Fibroblast of skin of abdomen (primary cell): ENCODE measurements at regions not wholly inside any gene's neighbourhood (a gene's known extent, or its start where the extent isn't known, plus 50 kb on each side); places are given as distances from the start of the nearest gene placed in this dataset.

Experiments
- DNase-seq: peaks from one replicate; pipeline ENCODE4 v3.0.0-alpha.2; 2013

GRCh38 chr7:10034843-10035556 is 938.7 kb upstream of the PHF14 start:
- DNase-seq: no peak

- DNase-seq: no peak
Measured at GRCh38 chr7:10036693-10037092, 937.0 kb upstream of the PHF14 start.

- no peak for DNase-seq
Measured at GRCh38 chr7:10038351-10038750, 935.3 kb upstream of the PHF14 start.

DNA sequence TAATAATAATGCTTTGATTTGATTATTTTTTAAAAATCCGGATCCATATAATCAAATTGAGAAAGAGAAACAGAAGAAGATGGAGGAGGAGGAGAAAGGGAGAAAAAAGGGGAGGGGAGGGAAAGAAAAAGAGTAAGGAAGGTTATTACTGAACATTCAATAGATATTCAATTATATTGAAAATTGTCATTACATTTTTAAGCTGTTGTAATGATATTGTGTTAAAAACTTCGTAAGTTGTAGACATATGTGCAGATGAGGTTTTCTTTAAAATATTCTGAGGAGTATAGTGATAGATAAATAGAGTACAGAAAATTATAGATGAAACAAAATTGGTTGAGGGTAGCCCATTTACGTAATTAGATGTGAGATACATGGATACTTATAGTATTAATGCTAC is 933.0 kb upstream of the PHF14 start:
- no peak for DNase-seq

GRCh38 chr7:10070899-10071298 is 902.8 kb upstream of the PHF14 start:
- no peak for DNase-seq

DNA sequence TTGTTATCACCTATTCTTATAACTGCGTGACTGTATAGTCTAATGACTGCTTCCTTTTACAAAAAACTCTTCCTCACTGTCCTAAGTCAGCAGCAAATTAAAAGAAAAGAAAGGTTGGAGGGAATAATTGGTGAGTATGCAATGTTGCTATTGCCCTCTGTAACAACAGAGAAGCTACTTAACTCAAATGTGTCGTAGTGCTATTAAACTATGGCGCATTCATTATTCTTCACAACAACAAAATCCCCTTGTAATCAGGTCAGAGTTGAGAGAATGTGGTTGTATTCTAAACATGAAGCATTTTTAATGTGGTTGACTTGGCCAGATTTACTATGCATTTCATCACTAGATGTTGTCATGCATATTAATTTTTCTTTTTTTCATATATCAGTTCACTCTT is 897.8 kb upstream of the PHF14 start:
- DNase-seq: no peak

- no peak for DNase-seq
Measured at GRCh38 chr7:10076660-10077300, 896.9 kb upstream of the PHF14 start.

- no peak for DNase-seq
Measured at GRCh38 chr7:10079572-10079971, 894.1 kb upstream of the PHF14 start.

DNA sequence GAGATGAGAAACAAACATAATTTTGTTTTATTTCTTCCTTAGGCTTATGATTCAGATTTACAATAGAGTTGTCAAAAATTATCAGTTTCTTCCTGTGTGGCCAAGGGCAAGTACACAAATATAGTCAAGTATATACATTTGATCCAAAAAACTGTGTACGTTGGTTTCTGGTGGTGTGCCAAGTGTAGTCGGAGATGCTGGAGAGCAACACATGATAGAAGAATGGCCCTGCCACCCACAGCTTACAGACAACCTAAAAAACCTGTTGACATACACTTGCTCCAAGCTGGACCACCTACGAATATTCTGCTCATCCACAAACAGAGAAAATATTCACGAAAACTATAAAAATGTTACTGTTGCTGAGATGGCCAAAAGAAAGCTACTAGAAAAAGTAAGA is 890.8 kb upstream of the PHF14 start:
- DNase-seq: no peak

DNA sequence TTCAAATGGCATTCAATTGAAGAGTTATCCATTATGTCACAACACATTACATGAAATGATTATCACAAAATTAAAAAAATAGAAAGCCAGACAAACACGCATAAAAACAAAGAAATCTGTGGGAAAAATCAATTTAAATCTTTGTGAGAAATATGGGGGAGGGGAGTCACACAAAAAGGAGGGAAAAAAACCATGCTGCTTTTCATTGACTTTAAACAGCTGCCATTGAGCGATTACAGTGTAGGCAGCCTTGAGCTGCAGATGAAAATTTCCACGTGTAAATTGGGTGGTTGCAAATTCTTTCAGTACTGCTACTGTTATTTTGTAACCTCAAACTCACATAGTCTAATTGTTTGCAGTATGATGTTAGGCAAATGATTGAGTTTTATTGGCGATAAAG is 889.9 kb upstream of the PHF14 start:
- DNase-seq: no peak

DNA sequence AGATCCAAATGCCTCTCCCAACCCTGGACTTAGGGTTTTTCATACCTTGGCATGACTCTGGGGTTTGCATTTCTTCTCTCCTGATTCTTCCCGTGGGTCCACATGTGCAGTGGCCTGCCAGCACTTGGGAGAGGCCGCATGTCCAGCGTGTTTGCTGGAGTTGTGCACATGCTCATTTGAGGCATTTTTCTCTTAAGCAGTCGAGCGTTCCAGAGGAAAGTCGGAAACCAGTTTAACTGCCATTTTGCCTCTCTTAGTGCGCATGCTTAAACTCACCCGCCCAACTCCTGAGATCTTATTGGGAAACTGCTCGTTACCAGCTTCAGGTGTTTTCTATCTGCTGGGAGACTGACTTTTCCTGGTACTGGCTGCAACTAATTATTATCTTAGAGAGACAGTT is 888.4 kb upstream of the PHF14 start:
- no peak for DNase-seq

DNA sequence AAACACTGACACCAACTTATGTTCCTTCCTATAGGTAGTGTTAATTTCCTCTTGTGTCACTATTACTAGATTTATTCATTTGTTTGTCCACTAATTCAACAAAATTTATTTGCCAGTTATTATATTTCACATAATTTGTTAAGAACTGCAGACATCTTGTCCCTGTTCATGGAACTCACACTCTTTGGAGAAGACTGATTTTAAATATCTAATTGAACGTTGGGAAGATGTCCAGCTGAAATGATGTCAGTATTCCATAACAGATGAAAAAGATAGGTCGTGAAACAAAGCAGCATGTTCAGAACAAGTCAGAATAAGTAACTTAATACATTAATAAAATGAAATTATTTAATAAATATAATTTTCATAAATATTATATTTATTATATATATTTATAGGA is 873.1 kb upstream of the PHF14 start:
- no peak for DNase-seq

- DNase-seq: no peak
Measured at GRCh38 chr7:10101351-10101750, 872.3 kb upstream of the PHF14 start.

- no peak for DNase-seq
Measured at GRCh38 chr7:10104292-10104691, 869.4 kb upstream of the PHF14 start.

GRCh38 chr7:10106609-10107008 is 867.1 kb upstream of the PHF14 start:
- no peak for DNase-seq

- no peak for DNase-seq
Measured at GRCh38 chr7:10116511-10116910, 857.2 kb upstream of the PHF14 start.

DNA sequence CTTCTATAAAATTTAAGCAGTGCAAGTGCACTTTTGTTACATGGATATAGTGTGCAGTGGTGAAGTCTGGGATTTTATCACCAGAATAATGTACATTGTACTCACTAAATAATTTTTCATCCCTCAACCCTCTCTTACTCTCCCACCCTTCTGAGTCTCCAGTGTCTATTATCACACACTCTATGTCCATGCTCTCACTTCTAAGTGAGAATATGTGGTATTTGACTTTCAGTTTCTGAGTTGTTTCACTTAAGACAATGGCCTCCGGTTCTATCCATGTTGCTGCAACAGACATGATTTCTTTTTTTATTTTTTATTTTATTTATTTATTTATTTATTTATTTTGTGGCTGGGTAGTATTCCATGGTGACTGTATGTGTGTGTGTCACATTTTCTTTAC is 855.9 kb upstream of the PHF14 start:
- DNase-seq: no peak

GRCh38 chr7:10120936-10121335 is 852.7 kb upstream of the PHF14 start:
- no peak for DNase-seq

DNA sequence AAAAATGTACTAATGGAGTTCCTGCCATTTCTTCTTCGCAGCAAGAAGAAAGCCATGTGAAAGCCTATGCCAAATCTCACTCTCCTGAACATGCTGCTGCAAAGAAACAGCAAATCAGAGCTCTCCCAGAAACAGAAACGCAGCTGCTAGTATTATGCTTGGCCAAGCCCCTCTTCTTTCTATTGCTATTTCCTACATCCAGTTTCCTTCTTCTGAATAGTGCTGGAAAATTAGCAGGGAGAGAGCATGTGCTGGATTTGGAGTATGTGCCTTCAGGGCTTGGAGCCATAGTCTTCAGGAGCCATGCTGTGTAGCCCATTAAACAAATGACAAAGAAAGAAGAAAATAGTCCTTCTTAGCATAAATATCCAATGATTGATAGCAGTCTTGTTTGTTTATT is 852.0 kb upstream of the PHF14 start:
- no peak for DNase-seq

GRCh38 chr7:10122551-10123100 is 851.0 kb upstream of the PHF14 start:
- no peak for DNase-seq

DNA sequence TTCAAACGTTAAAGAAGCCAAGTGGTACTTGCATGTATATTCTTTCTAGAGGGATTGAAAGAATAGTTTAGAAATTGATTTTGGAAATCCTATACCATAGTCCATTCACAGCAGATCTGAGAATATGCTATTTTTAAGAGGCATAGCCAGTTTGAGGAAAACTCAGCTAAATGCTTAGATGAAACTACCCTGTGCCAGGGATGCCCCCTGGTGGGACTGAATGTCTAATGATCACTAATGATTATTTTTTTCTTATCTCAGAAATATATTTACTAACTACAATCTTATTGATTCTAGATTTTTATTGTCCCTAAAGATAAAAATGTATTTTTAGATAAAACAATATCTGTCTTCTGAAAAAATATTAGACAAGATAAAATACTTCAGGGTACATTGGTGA is 844.9 kb upstream of the PHF14 start:
- DNase-seq: no peak

- no peak for DNase-seq
Measured at GRCh38 chr7:10138087-10138854, 835.4 kb upstream of the PHF14 start.

DNA sequence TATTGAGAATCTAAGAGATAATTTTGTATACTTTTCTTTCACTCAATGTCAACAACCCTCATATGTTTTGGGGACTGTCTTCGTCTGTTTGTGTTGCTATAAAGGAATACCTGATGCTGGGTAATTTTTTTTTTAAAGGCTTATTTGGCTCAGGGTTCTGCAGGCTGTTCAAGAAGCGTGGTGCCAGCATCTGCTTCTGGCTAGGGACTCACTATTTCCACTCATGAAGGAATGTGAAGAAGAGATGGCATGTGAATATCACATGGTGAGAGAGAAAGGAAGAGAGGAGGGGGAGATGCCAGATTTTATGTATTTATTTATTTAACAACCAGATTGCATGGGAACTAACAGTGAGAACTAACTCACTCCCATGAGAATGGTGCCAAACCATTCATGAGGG is 827.4 kb upstream of the PHF14 start:
- DNase-seq: no peak

- DNase-seq: no peak
Measured at GRCh38 chr7:10156972-10157371, 816.7 kb upstream of the PHF14 start.
